Liver (tissue), 8 donors: ENCODE measurements at regions not wholly inside any gene's neighbourhood (a gene's known extent, or its start where the extent isn't known, plus 50 kb on each side); places are given as distances from the start of the nearest gene placed in this dataset.

Experiments used
- DNase-seq: peaks from one replicate; pipeline ENCODE4 v3.0.0-alpha.2; 2017; ENCODE audit warnings: low spot score
- H3K27ac ChIP-seq, 2 donors: one replicate each; pipeline ENCODE4 v1.7.0; 2013; ENCODE audit warnings: inconsistent platforms in 2 of 2, low read length in 2 of 2, control low read depth in 1 of 2, low read depth in 1 of 2, mild to moderate bottlenecking in 1 of 2
- H3K27me3 ChIP-seq, 4 donors: one replicate each; pipeline versions ENCODE4 v1.6.1 to v1.7.0; 2013; ENCODE audit warnings: low read length in 3 of 4, inconsistent platforms in 1 of 4, mild to moderate bottlenecking in 1 of 4, moderate library complexity in 1 of 4; ENCODE audit not compliant: control insufficient read depth in 4 of 4, insufficient read depth in 4 of 4
- H3K36me3 ChIP-seq, 4 donors: one replicate each; pipeline versions ENCODE4 v1.6.1 to v1.7.0; 2013; ENCODE audit warnings: low read length in 3 of 4, mild to moderate bottlenecking in 3 of 4, low read depth in 1 of 4, moderate library complexity in 1 of 4; ENCODE audit not compliant: control insufficient read depth in 4 of 4, insufficient read depth in 3 of 4
- H3K4me1 ChIP-seq, 4 donors: one replicate each; pipeline versions ENCODE4 v1.6.1 to v1.7.0; 2013; ENCODE audit warnings: low read length in 3 of 4, mild to moderate bottlenecking in 3 of 4, moderate library complexity in 1 of 4; ENCODE audit not compliant: control insufficient read depth in 4 of 4, insufficient read depth in 4 of 4
- H3K4me3 ChIP-seq, 3 donors: one replicate each; pipeline versions ENCODE4 v1.6.1 to v1.7.0; 2013; ENCODE audit warnings: low read length in 3 of 3, control low read depth in 1 of 3, low read depth in 1 of 3, mild to moderate bottlenecking in 1 of 3
- H3K9ac ChIP-seq, 2 donors: one replicate each; pipeline ENCODE4 v1.7.0; 2013; ENCODE audit warnings: low read length in 2 of 2, mild to moderate bottlenecking in 2 of 2, moderate library complexity in 2 of 2, control low read depth in 1 of 2, low read depth in 1 of 2
- H3K9me3 ChIP-seq, 4 donors: one replicate each; pipeline versions ENCODE4 v1.6.1 to v1.7.0; 2013; ENCODE audit warnings: low read length in 3 of 4; ENCODE audit not compliant: control insufficient read depth in 4 of 4
- ATF3 ChIP-seq: IDR thresholded peaks from 2 replicates; pipeline ENCODE4 v1.6.1; 2016; ENCODE audit warnings: antibody characterized with exemption
- CTCF ChIP-seq: fragments of 150-350 bp; IDR thresholded peaks from 2 replicates; pipeline ENCODE4 v1.5.1; 2017; ENCODE audit warnings: improper control_type of control experiment, low read depth, low read length; ENCODE audit not compliant: missing input control
- EGR1 ChIP-seq, 2 donors: IDR thresholded peaks; 2 replicates each; pipeline ENCODE4 v1.6.1; 2016 to 2018; ENCODE audit warnings: antibody characterized with exemption in 2 of 2, low read depth in 2 of 2
- FOXA1 ChIP-seq: IDR thresholded peaks from 2 replicates; pipeline ENCODE4 v1.6.1; 2016; ENCODE audit warnings: antibody characterized with exemption
- FOXA2 ChIP-seq: IDR thresholded peaks from 2 replicates; pipeline ENCODE4 v1.6.1; 2016; ENCODE audit warnings: antibody characterized with exemption
- HNF4A ChIP-seq, 2 donors: conservative IDR thresholded peaks; 2 replicates each; pipeline ENCODE4 v1.6.1; 2016; ENCODE audit warnings: antibody characterized with exemption in 2 of 2, mild to moderate bottlenecking in 2 of 2
- JUND ChIP-seq, 2 donors: IDR thresholded peaks; 2 replicates each; pipeline ENCODE4 v1.6.1; 2016; ENCODE audit warnings: antibody characterized with exemption in 2 of 2
- NR2F2 ChIP-seq: IDR thresholded peaks from 2 replicates; pipeline ENCODE4 v1.6.1; 2016; ENCODE audit warnings: antibody characterized with exemption
- RAD21 ChIP-seq, 2 donors: IDR thresholded peaks; 2 replicates each; pipeline ENCODE4 v1.6.1; 2016; ENCODE audit warnings: antibody characterized with exemption in 2 of 2, mild to moderate bottlenecking in 2 of 2
- REST ChIP-seq: IDR thresholded peaks from 2 replicates; pipeline ENCODE4 v1.6.1; 2016; ENCODE audit warnings: antibody characterized with exemption, mild to moderate bottlenecking
- SP1 ChIP-seq: IDR thresholded peaks from 2 replicates; pipeline ENCODE4 v1.6.1; 2018; ENCODE audit warnings: antibody characterized with exemption, mild to moderate bottlenecking
- ZBTB33 ChIP-seq: IDR thresholded peaks from 2 replicates; pipeline ENCODE4 v1.6.1; 2016; ENCODE audit warnings: antibody characterized with exemption
- WGBS: extraction: QIAGEN DNeasy Blood & Tissue Kit; methylation state at CpG from one replicate; pipeline ENCODE4 v1.1.7; 2013; 5-methylcytosine and 5-hydroxymethylcytosine counted together
- TF ChIP-seq, protein P1 (sequence below): IDR thresholded peaks from 2 replicates; pipeline ENCODE4 v1.6.1; 2016; ENCODE audit warnings: antibody characterized with exemption
- donor health status: healthy.
- donor health status: healthy.
- donor health status: healthy.
- donor health status: healthy.
- donor health status: healthy.

GRCh38 chr14:80425686-80426085 is 214.4 kb upstream of the DIO2 start:
- 67% methylated on average over 5 of the region's 5 CpGs for WGBS

GRCh38 chr14:80419769-80420168 is 208.5 kb upstream of the DIO2 start:
- no peak overlapping the region for H3K4me3 ChIP-seq
- no peaks in the 10 kb centered on the region for H3K27me3 ChIP-seq
- 83% methylated on average over 4 of the region's 4 CpGs for WGBS
- H3K36me3 ChIP-seq = no peaks in the 10 kb centered on the region
- no peak for DNase-seq
- no peaks in the 10 kb centered on the region for H3K9me3 ChIP-seq
- H3K4me1 ChIP-seq = no peaks in the 10 kb centered on the region
- no peak overlapping the region for H3K9ac ChIP-seq
- TF ChIP-seq EGR1 (IDR thresholded peaks at IDR 0.05; ENCODE audit: low read depth in 2 of 2) = no peak
- no peak overlapping the region for H3K27ac ChIP-seq

More at GRCh38 chr14:80425686-80426085, 214.4 kb upstream of the DIO2 start:
- no peak for TF ChIP-seq ZBTB33
- TF ChIP-seq, protein P1, sequence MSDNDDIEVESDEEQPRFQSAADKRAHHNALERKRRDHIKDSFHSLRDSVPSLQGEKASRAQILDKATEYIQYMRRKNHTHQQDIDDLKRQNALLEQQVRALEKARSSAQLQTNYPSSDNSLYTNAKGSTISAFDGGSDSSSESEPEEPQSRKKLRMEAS = no peak
- TF ChIP-seq SP1 = no peak
- no peak for TF ChIP-seq FOXA2
- Histone ChIP-seq H3K27ac (no peak overlapping the region), H3K4me3 (no peak overlapping the region), H3K4me1 (no peaks in the 10 kb centered on the region), H3K9ac (no peak overlapping the region), H3K27me3 (no peaks in the 10 kb centered on the region), H3K36me3 (no peaks in the 10 kb centered on the region), H3K9me3 (no peaks in the 10 kb centered on the region)
- DNase-seq = no peak

- H3K27ac ChIP-seq = no peak overlapping the region
- H3K36me3 ChIP-seq = no peaks in the 10 kb centered on the region
Measured at GRCh38 chr14:80419345-80419744, 208.0 kb upstream of the DIO2 start.

More at GRCh38 chr14:80419345-80419744, 208.0 kb upstream of the DIO2 start:
- Histone ChIP-seq H3K9ac (no peak overlapping the region), H3K9me3 (no peaks in the 10 kb centered on the region), H3K27me3 (no peaks in the 10 kb centered on the region), H3K4me3 (no peak overlapping the region), H3K4me1 (no peaks in the 10 kb centered on the region)
- TF ChIP-seq RAD21 (IDR thresholded peaks at IDR 0.05) = no peak
- no peak for TF ChIP-seq ATF3
- no peak for TF ChIP-seq NR2F2
- no peak for TF ChIP-seq HNF4A (conservative IDR thresholded peaks at IDR 0.05)
- no peak for TF ChIP-seq EGR1 (IDR thresholded peaks at IDR 0.05; ENCODE audit: low read depth in 2 of 2)
- no peak for TF ChIP-seq FOXA2
- TF ChIP-seq JUND (IDR thresholded peaks at IDR 0.05) = no peak
- no peak for TF ChIP-seq REST
- TF ChIP-seq FOXA1 = no peak
- TF ChIP-seq CTCF = no peak
- no peak for DNase-seq
- WGBS = 55% methylated on average over 2 of the region's 2 CpGs
